ENCODE measurements at regions not wholly inside any gene's neighbourhood (a gene's known extent, or its start where the extent isn't known, plus 50 kb on each side); places are given as distances from the start of the nearest gene placed in this dataset.
"Not testable (repeated sequence)": the region's sequence is repeated elsewhere in the genome, so short reads cannot be mapped to it uniquely, and the experiment has no call there.

DNA sequence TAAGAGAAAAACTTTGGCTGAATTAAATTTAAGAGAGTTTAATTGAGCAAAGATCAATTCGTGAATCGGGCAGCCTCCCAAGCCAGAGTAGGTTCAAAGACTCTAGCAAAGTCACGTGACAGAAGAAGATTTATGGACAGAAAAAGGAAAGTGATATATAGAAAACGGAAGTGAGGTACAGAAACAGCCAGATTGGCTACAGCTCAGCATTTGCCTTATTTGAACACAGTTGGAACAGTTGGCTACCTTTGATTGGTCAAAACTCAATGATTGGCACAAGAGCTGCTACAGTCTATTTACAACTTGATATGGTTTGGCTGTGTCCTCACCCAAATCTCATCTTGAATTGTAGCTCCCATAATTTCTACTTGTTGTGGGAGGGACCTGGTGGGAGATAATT is 102.6 kb downstream of the PLG start:
- DNase-seq (ENCODE audit: low spot score) = no peak

DNA sequence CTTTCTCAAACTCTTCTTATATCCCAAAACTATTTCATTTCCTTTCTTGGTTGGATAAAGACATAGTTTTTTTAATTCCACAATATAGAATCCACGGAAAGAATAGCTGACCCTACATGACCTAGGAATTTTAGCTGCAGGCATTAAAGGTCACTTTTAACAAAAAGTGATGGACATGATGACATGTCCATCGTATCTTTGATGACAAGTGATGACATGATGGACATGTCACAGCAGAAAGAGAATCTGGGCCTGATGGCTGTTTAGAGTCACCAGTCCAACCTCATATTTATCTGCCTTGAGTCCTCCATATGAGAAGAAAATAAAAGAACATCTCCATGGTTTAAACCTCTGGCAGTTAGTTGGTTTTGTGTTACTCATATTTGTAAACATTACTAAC is 106.2 kb downstream of the PLG start:
- DNase-seq (ENCODE audit: low spot score) = no peak

DNA sequence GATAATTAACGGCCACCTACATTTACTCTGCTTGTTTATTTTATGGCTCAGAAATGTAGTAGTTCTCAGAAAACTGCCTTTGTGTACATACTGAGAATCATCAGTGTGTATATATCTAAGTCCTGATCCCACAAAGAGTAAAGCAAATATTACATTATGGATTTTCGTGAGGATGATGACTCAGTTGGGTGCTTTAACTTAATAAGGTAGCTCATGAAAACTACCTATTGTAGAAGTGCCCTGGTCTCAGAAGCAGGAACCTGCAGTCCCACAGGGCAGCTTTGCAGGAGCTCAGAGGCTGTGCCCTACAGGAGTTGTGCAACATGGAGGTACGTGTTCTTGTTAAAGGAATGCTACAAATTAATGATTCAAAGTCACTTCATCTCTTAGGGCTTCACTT is 108.2 kb downstream of the PLG start:
- DNase-seq (ENCODE audit: low spot score) = no peak

DNA sequence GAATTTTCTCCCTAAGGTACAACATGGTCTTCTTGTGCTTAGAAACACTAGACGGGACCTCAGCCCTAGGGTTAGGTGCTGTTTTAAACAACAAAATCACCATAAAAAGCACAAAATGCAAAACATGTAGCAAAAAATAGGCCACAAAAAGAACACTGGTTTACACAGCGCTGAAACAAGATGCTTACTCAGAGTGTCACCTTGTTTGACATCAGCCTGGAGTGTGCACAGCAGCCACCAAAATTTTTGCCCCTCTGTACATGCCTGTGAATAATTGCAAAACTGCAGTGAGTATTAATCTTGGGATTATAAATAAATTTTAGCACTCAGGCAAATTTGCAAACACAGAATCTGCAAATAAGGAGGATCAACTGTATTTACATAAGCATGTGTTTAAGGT is 110.1 kb downstream of the PLG start:
- DNase-seq (ENCODE audit: low spot score) = no peak

DNA sequence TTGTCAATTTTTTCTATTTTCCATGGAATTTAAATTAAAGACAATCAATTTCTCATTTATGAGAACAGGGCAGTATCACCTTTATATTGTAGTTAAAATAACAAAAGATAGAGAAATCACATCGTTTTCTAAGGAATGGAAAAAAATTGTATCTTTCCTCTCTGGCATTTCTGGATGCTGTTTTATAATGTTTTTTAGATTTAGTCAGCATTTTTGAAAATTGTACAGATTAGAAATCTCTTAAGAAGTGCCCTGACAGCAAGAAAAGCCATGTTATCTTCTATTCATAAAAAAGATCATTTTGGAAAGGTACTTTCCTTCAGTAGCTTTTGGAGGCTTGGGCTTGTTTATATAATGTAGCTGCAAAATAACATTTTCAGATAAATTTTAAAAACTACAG is 116.9 kb downstream of the PLG start:
- DNase-seq (ENCODE audit: low spot score) = no peak

DNA sequence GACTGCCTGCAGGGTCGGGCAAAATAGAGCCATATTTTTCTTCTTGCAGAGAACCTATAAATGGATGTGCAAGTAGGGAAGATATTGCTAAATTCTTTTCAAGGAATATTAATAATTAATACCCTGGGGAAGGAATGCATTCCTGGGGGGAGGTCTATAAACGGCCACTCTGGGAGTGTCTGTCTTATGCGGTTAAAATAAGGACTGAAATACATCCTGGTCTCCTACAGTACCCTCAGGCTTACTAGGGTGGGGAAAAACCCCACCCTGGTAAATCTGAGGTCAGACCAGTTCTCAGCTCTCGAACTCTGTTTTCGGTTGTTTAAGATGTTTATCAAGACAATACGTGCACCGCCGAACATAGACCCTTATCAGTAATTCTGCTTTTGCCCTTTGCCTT is 118.6 kb downstream of the PLG start:
- DNase-seq (ENCODE audit: low spot score) = not testable (repeated sequence)

DNA sequence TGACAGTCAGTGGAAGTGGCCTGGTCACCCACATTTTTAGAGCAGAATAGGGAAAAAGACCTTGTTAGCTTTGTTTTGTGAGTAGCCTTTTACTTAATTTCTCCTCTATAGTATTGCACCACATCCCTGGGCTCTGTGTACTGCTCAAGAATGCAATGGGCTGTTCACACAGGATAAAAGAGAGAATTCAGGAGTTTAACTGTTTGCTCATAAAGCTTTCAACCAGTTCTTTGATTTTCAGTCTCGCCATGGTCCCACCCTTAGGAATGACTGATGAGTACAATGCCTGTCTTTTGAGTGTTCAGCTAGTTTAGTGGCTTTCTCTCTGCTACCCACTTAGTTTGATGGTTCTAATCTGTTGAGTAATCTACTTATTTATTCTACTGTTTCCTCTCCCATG is 129.7 kb downstream of the PLG start:
- DNase-seq (ENCODE audit: low spot score) = no peak

DNA sequence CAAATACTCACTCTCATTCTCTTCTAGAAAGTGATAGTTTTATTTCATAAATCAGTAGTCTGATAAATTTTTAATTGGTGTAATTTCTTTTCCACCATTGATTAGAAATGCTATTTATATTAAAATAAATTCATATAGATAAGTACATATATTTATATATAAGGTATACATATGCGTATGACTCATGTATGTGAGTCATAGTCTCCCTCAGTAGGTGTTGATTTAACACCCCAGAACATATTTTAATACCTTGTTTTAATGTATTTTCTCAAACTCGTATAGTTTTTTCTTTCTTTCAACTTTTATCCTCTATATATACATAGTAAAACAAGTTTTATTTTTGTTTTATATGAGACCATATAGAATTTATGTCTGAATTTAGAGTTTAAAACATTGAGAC is 130.4 kb downstream of the PLG start:
- DNase-seq (ENCODE audit: low spot score) = no peak

DNA sequence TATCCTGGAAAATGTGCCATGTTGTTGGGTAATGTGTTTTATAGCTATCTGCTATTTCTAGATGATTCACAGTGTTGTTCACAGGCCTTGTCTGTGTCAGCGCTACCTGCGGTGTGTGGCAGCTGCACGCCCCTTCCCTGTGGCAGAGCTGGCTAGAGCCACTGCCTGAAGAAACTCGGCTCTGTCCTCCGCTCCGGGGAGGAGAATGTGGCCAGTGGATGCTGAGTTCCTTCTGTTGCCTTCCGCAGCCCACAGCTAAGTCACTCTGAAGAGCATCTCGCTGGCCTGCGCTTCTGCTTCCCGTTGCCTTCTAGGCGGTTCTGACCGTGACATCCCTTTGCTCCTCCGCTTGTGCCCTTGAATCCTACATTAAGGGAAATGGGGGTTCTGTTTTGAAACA is 135.1 kb downstream of the PLG start:
- DNase-seq (ENCODE audit: low spot score) = no peak

DNA sequence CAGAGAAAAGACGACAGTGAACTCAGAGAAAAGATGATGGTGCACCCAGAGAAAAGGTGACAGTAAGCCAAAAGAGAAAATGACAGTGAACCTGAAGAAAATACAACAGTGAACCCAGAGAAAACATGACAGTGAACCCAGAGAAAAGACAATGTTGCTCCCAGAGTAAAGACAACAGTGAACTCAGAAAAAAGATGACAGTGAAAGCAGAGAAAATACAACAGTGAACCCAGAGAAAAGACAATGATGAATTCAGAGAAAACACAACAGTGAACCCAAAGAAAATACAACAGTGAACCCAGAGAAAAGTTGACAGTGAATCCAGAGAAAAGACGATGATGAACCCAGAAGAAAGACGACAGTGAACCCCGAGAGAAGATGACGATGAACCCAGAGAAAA is 140.5 kb upstream of the MAP3K4 start:
- DNase-seq (ENCODE audit: low spot score) = no peak

DNA sequence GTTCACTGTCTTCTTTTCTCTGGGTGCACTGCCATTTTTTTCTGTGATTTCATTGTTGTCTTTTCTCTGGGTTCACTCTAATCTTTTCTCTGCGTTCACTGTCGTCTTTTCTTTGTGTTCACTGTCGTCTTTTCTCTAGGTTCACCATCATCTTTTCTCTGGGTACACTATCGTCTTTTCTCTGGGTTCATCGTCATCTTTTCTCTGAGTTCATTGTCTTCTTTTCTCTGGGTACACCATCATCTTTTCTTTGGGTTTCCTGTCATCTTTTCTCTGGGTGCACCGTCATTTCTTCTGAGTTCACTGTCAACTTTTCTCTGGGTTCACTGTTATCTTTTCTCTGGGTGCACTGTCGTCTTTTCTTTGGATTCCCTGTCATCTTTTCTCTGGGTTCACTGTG is 137.6 kb upstream of the MAP3K4 start:
- DNase-seq (ENCODE audit: low spot score) = no peak

DNA sequence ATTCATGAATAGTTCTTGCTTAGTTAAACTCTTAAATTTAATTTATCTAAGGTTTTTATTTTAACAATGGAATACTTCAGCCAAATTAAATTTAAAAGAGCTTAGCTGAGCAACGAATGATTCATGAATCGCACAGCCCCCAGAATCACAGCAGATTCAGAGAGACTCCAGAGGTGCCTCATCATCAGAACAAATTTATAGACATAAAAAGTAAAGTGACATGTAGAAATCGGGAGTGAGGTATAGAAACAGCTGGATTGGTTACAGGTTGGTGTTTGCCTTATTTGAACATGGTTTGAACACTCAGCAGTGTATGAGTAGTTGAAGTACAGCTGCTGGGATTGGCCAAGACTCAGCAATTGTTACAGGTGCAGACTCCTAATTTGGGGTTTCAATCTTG is 132.7 kb upstream of the MAP3K4 start:
- no peak for DNase-seq (ENCODE audit: low spot score)

DNA sequence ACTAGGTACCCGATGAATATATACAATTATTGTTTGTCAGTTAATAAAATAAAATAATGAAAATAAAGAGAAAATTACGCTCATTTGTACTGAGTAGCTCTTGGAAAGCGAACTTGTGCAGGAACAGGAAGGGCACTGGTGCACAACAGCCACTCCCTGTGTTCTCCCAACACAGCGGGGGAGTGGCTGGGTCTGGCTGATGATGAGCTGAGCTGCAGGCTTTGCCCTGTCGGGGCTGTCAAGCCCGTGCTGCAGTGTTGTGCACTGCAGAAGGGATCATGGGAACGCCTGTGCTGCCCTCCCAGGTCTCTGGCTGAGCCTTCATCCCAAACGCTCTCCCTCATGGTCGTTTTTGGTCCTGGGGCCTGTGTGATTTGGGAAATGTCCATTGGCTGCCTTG is 131.7 kb upstream of the MAP3K4 start:
- no peak for DNase-seq (ENCODE audit: low spot score)

DNA sequence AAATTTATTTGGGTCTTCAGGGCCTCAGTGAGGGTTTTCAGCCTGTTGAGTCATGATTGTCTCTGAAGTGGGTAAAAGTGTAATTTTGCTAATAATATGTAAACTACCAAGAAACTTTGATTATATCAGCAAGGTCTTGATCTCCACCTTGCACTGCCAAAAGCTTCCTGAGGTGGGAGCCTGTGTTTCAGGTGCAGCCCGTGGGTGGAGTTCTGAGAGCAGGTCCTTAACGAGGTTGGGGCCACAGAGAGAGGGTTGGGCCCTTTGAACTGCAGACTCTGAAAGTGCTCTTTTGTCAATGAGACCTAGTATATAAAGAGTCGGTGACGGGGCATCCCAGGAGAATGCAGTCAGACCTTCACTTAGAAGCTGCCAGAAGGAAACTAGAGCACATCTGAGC is 129.7 kb upstream of the MAP3K4 start:
- DNase-seq (ENCODE audit: low spot score) = no peak

DNA sequence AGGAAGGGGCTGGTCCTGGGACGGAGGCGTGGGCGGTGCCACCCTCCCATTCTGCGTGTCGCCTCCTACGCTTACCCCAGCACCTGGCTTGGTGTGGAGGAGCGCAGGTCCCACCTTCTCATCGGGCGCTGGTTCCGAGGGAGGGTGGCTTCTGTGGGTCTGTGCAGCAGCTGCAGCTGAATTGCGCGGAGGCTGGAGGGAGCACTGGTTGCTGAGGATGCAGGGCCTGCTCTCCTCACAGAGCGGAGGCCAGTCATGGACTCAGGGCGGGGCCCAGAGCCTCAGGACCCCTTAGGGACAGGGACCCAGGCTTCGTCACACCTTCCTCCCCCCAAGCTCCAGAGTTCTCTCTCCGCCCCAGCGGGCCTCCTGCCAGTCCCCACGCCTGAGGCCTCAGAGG is 127.8 kb upstream of the MAP3K4 start:
- no peak for DNase-seq (ENCODE audit: low spot score)

DNA sequence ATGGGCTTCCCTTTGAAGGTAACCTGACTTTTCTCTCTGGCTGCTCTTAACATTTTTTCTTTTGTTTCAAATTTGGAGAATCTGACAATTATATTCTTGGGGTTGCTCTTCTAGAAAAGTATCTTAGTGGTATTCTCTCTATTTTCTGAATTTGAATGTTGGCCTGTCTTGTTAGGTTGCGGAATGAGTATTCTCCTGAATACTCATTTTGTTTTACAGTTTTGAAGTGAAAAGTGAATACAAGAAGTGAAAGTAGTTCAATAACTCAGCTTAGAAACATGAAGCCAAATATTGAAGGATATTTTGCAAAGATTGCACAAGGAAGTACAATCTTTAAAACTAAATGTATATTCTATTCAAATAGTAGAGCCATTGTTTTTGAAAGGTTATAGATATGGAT is 120.2 kb upstream of the MAP3K4 start:
- DNase-seq (ENCODE audit: low spot score) = no peak

DNA sequence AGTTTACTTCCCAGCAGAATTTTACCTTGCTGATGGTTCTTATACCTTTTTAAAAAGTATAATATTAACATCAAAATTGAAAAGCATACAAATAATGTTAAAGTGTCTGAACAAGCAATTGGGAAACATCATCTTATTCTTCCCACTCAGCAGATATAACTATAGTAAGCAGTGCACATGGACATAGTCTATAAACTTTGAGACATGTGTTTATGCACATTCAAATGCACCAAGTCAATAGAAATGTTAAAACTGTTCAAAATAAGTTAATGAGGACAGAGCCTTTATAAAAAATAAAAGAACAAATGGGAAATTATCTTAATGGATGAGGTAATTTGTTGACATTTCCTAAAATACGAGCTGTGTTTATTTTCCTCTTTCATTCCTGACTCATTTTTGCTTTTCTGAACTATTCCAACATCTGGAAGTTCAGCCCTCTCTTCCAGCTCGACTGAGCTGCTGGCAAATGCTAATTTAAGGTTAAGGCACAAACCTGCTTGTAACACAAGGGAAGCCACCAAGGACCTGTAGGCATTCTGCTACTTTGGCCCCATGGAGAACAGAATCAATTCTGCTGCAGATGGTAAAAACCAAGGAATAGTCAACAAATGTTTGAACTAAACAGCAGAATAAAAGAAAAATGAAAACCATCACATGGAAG is 110.3 kb upstream of the MAP3K4 start:
- no peak for DNase-seq (ENCODE audit: low spot score)

DNA sequence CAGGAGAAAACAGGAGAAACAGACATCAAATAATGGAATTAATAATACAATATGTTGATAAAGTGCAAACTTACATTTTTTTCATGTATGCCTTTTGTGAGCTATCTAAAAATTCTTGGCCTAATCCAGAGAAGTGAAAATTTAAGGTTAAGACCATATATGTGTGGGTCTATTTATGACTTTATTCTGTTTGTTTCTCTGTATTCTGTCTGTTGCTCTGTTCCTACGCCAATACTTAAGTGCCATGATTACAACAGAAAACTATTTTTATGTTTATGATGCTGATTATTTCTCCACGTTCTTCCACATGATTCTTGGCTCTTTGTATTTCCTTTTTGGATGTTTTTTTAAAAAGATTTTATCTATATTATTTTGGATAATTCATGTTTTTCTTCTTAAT is 109.6 kb upstream of the MAP3K4 start:
- no peak for DNase-seq (ENCODE audit: low spot score)

DNA sequence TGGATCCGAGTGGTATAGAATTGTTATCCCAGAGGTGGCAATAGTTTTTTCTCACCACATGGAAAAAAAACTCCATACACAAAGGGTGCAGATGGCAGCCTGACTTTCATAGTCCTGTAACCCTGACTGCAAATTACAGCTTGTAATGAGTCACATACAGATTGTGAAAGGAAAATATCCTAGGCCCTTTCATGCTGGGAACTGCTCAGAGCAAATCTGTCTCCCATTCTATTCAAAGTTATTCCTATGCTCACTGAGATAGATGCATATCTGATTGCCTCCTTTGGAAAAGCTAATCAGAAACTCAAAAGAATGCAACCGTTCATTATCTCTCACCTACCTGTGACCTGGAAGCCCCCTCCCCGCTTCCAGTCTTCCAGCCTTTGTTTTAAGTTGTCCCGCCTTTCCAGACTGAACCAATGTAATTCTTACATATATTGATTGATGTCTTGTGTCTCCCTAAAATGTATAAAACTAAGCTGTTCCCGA is 108.7 kb upstream of the MAP3K4 start:
- DNase-seq (ENCODE audit: low spot score) = no peak

DNA sequence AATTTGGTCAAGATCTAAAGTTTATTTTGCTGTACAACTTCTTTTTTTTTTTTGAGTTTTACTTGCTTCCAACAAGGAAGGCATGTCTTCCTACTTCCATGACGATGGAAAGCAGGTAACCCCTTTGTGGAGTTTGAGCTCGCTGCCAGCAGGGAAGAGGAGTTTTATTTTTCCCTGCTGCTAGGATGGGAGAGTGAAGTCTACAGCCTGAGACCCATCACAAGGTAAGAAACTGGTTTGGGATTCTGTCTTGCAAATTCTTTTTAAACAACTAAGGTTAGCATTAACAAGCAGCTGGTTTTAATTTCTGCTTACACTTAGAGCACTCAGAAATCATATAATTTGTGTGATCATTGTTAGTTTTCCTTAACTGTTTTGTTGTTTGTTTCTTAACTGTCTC is 108.0 kb upstream of the MAP3K4 start:
- DNase-seq (ENCODE audit: low spot score) = no peak

DNA sequence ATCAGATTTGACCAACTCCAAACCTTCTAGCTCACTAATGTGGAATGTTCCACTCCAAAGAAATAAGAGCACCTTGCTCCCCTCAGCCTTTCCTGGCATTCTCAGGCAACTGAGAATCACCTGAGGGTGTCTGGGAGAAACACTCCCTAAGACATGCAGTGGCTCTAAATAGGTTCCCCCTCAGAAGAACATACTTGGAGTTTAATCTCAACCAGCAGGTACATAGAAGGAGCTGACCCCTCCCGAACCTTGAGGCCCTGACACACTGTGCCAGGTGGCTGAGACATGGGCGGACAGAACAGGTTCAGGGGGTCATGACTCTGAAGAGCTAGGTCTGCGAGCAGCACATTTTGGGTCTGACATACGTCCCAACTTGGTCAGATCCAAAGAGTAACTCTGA is 107.6 kb upstream of the MAP3K4 start:
- no peak for DNase-seq (ENCODE audit: low spot score)

DNA sequence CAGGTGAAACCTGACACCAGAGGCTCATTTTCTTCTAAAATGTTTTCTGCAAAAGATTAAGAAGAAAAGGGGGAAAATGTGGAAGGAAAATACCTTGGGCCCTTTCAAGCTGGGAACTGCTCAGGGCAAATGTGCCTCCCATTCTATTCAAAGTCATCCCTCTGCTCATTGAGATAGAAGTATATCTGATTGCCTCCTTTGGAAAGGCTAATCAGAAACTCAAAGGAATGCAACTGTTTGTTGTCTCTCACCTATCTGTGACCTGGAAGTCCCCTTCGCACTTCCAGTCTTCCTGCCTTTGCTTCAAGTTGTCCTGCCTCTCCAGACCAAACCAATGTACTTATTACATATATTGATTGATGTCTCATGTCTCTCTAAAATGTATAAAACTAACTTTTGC is 102.4 kb upstream of the MAP3K4 start:
- DNase-seq (ENCODE audit: low spot score) = not testable (repeated sequence)

DNA sequence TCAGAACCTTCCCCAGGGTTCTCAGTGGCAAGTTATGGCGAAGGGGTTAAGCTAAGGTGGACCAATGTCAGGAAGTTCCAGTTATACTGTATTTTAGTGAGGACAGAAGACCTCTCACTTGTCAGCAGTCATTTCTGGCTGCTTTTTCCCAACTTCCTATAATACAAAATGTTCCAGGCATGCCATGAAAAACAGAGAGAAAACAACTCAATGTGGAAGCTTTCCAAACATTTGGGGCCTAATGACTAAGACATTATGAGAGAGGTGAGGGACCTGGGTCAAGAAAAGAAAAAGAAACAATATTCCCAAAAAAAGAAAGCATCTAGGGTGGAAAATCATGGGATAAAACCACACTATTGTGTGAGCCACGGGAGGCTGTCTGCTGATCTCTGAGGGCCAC is 99.9 kb upstream of the MAP3K4 start:
- no peak for DNase-seq (ENCODE audit: low spot score)

DNA sequence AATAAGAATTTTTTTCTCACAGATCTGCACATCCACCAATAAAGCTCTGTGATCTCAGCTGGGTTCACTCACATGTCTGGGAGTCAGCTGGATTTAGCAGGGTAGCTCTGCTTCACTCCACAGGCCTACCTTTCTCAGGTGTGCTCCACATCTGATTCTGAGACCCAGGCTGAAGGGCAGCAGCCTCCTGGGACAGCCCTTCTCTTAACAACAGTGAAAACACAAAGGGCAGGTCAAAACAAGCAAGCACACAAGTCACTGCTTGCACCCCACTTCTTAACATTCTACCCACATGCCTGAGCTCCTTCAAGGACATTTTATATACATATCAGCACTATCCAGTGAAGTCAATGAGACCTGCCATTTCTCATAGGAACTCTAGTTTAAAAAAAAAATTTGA is 96.0 kb upstream of the MAP3K4 start:
- DNase-seq (ENCODE audit: low spot score) = no peak
